WI38 (cell line): ENCODE measurements at regions not wholly inside any gene's neighbourhood (a gene's known extent, or its start where the extent isn't known, plus 50 kb on each side); places are given as distances from the start of the nearest gene placed in this dataset.

ENCODE experiments used
- H3K4me3 ChIP-seq: 2 replicates; pipeline ENCODE4 v1.5.1; 2011; ENCODE audit warnings: low read depth, mild to moderate bottlenecking, control low read depth, low read length
- CTCF ChIP-seq: IDR thresholded peaks from 2 replicates; pipeline ENCODE4 v1.5.1; 2012; ENCODE audit warnings: low read depth, mild to moderate bottlenecking, control low read depth, low read length

DNA sequence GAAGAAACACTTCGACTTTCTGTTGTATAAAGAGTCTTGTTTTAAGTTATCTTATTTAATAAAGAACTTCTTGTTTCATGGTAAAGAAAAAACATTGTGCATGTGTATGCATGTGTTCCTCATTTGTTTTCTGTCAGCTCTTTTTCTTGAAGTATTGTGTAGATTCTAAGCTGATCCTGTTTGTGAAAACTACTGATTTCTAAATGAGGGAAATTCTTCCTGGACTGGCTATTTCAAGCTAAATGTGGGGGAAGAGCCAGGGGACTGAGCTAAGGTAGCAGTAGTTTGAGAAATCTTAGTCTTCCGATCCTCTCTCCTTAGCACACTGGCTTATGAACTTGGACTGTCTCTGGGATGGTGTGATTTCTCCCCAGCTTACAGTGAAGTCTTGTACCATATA lies 56.4 kb upstream of the RBMS1 start:
- H3K4me3 ChIP-seq = no peak overlapping the region
- no peak for TF ChIP-seq CTCF

DNA sequence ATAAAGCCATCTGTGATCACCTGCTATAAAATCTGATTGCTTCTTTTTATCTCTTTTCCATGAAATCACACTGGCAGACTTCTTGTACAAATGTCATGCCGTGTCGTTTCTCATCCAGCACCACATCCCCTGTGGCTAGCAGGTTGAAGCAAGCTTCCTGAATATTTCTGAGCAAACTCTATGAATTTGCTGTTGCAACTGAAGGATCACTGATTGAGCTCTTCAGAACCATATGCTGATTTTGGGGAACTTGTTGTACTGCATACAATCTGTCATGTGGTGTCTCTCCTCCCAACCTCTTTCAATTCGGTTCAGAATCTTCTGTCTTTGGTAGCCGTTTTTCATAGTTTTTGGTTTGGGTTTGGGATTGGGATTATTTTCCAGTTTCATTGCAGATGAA lies 57.7 kb upstream of the RBMS1 start:
- no peak for TF ChIP-seq CTCF
- H3K4me3 ChIP-seq = no peak overlapping the region

GRCh38 chr2:160555420-160556071 lies 61.9 kb upstream of the RBMS1 start:
- TF ChIP-seq CTCF = no peak
- no peak overlapping the region for H3K4me3 ChIP-seq

GRCh38 chr2:160557903-160558302 lies 64.3 kb upstream of the RBMS1 start:
- TF ChIP-seq CTCF = no peak
- H3K4me3 ChIP-seq = no peak overlapping the region

- H3K4me3 ChIP-seq = no peak overlapping the region
- TF ChIP-seq CTCF = no peak
These were observed 64.9 kb upstream of the RBMS1 start for GRCh38 chr2:160558531-160558930.

DNA sequence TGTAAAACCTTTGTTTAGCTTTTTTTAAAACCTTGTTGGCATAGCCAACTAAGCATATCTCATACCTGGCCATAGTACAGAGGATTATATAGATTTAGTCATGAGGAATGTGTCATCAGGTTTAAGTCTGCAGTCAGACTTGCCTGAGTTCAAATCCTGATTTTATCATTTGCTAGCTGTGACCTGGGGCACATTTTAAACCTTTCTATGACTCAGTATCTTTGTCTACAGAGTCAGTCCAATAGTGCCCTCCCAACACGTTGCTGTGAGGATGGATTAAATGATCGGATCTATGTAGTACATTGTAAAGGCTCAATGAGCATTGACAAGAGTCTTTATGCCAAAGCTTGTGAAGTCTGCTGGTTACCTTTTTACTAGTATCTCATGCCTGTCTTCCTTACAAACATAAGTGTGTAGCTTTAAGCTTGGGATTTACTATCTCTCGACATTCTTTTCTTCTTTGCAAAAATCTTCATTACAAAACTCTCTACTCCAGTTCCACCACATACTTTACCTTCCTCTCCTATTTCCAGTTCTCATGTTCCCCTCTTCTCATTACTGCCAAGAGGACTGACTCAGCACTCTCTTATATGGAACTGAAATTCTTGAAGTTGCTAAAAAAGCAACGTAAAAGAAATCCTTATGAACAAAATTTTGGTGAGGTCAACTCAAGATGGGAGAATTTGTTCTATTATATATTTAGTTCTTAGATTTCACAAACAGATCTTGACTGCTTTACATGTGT lies 68.1 kb upstream of the RBMS1 start:
- TF ChIP-seq CTCF = no peak
- H3K4me3 ChIP-seq = no peak overlapping the region

DNA sequence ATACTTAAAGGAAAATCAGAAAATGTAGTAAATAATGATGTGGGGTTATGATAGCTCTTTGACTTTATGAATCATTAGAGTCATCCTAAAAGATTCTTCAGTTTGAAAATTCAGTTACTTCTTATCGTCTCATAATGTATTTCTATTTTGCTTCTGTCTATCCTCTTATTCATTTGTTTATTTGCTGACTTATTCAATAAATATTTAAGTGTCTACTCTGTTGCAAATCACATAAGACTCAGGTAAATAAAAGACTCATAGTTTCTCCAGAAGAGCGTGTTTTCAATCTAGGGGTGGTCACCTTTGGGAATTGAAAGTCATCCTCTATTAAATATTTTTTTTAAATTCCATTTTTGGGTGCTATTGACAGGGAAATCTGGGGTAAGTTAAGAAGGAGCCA lies 69.1 kb upstream of the RBMS1 start:
- TF ChIP-seq CTCF = no peak

More for the DNA sequence above, 69.1 kb upstream of the RBMS1 start:
- no peak overlapping the region for H3K4me3 ChIP-seq
